Natural killer cell (primary cell): ENCODE measurements at regions not wholly inside any gene's neighbourhood (a gene's known extent, or its start where the extent isn't known, plus 50 kb on each side); places are given as distances from the start of the nearest gene placed in this dataset.

Source experiments
- ATAC-seq, 3 donors: fragments of 150-1000 bp in 2 of 3; fragments of 200-7000 bp in 1 of 3; cut with Tn5 transposase; 1 replicate in 1 of 3; 2 replicates in 2 of 3; pipeline ENCODE4 v1.10.0; 2021; ENCODE audit warnings: mild to moderate bottlenecking in 2 of 3, moderate library complexity in 2 of 3
- DNase-seq, 2 donors: peaks; one replicate each; pipeline versions ENCODE4 v3.0.0 to v3.0.0-alpha.2; 2013 to 2021; ENCODE audit warnings: mixed read lengths in 1 of 2
- H3K27ac ChIP-seq: one replicate; pipeline ENCODE4 v1.5.1; 2013; ENCODE audit warnings: mild to moderate bottlenecking, low read length
- H3K27me3 ChIP-seq: one replicate; pipeline ENCODE4 v1.6.1; 2013; ENCODE audit warnings: low read length; ENCODE audit not compliant: control insufficient read depth, insufficient read depth
- H3K36me3 ChIP-seq: one replicate; pipeline ENCODE4 v1.6.1; 2013; ENCODE audit warnings: low read length; ENCODE audit not compliant: control insufficient read depth, insufficient read depth
- H3K4me1 ChIP-seq: one replicate; pipeline ENCODE4 v1.6.1; 2013; ENCODE audit warnings: low read length; ENCODE audit not compliant: control insufficient read depth, insufficient read depth
- H3K4me3 ChIP-seq: one replicate; pipeline ENCODE4 v1.5.1; 2013; ENCODE audit warnings: low read length
- H3K9me3 ChIP-seq: one replicate; pipeline ENCODE4 v1.6.1; 2013; ENCODE audit warnings: low read length; ENCODE audit not compliant: control insufficient read depth, insufficient read depth
- H3K27ac Mint-ChIP-seq, 2 donors: one replicate each; pipeline ENCODE4 v1.8.0; 2022; ENCODE audit warnings: mild to moderate bottlenecking in 2 of 2, mixed read lengths in 2 of 2, moderate library complexity in 1 of 2
- H3K27me3 Mint-ChIP-seq, 2 donors: one replicate each; pipeline ENCODE4 v1.8.0; 2022; ENCODE audit warnings: low read depth in 2 of 2, mixed read lengths in 2 of 2
- H3K36me3 Mint-ChIP-seq: one replicate; pipeline ENCODE4 v1.8.0; 2022; ENCODE audit warnings: mixed read lengths
- H3K4me1 Mint-ChIP-seq, 2 donors: one replicate each; pipeline ENCODE4 v1.8.0; 2022; ENCODE audit warnings: mixed read lengths in 2 of 2
- H3K4me3 Mint-ChIP-seq: one replicate; pipeline ENCODE4 v1.8.0; 2022; ENCODE audit warnings: mild to moderate bottlenecking, moderate library complexity, mixed read lengths
- H3K9me3 Mint-ChIP-seq, 2 donors: one replicate each; pipeline ENCODE4 v1.8.0; 2022; ENCODE audit warnings: mixed read lengths in 2 of 2
- WGBS: methylation state at CpG from one replicate; pipeline ENCODE4 v1.1.7; 2013; ENCODE audit warnings: missing lambda C conversion rate; ENCODE audit not compliant: insufficient coverage; 5-methylcytosine and 5-hydroxymethylcytosine counted together
- intact Hi-C: fragments of 100-400 bp; cut with micrococcal nuclease; formaldehyde crosslinking; loops from one replicate; pipeline ENCODE4 v1.14.2; 2022
- TF ChIP-seq, protein P1 (sequence below): fragments of 200-600 bp; IDR thresholded peaks from one replicate; pipeline ENCODE4 v1.8.0; 2022; ENCODE audit warnings: antibody characterized with exemption

DNA sequence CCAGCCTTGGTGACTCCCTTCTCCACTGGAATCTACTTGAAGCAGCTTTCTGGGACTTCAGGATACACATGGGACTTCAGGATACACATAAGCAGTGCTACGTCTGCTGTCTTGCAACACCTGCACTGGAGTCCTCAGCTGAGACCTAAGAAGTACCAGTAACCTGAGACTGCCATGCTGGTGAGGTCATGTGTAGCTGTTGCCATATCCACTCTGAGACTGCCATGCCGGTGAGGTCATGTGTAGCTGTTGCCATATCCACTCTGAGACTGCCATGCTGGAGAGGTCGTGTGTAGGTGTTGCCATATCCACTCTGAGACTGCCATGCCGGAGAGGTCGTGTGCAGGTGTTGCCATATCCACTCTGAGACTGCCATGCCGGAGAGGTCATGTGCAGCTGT lies 937.9 kb downstream of the EFNB2 start:
- no peaks in the 10 kb centered on the region for H3K4me1 Mint-ChIP-seq
- no peak for DNase-seq
- Histone ChIP-seq H3K4me1 (no peaks in the 10 kb centered on the region), H3K4me3 (no peak overlapping the region), H3K36me3 (no peaks in the 10 kb centered on the region), H3K9me3 (no peaks in the 10 kb centered on the region), H3K27me3 (no peaks in the 10 kb centered on the region), H3K27ac (no peak overlapping the region)
- H3K27ac Mint-ChIP-seq: no peak overlapping the region
- intact Hi-C loops: no loop called here
- H3K9me3 Mint-ChIP-seq: peaks cover 14 to 17% of the 10 kb centered on the region in 2 donors
- no peaks in the 10 kb centered on the region for H3K36me3 Mint-ChIP-seq
- TF ChIP-seq, protein P1, sequence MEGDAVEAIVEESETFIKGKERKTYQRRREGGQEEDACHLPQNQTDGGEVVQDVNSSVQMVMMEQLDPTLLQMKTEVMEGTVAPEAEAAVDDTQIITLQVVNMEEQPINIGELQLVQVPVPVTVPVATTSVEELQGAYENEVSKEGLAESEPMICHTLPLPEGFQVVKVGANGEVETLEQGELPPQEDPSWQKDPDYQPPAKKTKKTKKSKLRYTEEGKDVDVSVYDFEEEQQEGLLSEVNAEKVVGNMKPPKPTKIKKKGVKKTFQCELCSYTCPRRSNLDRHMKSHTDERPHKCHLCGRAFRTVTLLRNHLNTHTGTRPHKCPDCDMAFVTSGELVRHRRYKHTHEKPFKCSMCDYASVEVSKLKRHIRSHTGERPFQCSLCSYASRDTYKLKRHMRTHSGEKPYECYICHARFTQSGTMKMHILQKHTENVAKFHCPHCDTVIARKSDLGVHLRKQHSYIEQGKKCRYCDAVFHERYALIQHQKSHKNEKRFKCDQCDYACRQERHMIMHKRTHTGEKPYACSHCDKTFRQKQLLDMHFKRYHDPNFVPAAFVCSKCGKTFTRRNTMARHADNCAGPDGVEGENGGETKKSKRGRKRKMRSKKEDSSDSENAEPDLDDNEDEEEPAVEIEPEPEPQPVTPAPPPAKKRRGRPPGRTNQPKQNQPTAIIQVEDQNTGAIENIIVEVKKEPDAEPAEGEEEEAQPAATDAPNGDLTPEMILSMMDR: no peak
- H3K4me3 Mint-ChIP-seq: no peak overlapping the region
- 86% methylated on average over 6 of the region's 6 CpGs for WGBS
- ATAC-seq: no peak
- H3K27me3 Mint-ChIP-seq: no peaks in the 10 kb centered on the region

DNA sequence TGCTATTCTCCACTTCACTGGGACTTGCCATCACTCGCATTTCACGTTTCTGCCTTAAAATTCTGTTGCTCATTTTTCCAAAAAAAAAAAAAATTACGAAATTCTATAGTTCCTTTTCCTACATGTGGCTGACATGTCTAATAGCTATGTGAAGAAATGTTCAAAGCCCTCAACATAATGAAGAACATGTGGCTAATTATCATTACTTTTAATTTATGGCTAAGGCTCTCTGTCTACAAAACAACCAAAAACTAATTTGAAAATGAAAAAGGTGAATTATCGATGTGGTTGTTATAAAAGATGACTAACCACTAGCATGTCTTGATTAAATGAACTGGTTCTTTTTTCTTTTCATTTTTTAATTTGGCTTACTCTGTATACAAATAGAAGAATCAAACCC lies 940.0 kb downstream of the EFNB2 start:
- 95% methylated on average over 2 of the region's 4 CpGs for WGBS
- no peak overlapping the region for H3K27ac Mint-ChIP-seq
- Histone ChIP-seq H3K36me3 (no peaks in the 10 kb centered on the region), H3K27me3 (no peaks in the 10 kb centered on the region), H3K4me3 (no peak overlapping the region), H3K9me3 (no peaks in the 10 kb centered on the region), H3K4me1 (no peaks in the 10 kb centered on the region), H3K27ac (no peak overlapping the region)
- ATAC-seq (no peak), DNase-seq (no peak)
- H3K36me3 Mint-ChIP-seq: no peaks in the 10 kb centered on the region
- H3K4me1 Mint-ChIP-seq: no peaks in the 10 kb centered on the region
- TF ChIP-seq, protein P1: no peak
- H3K27me3 Mint-ChIP-seq: no peaks in the 10 kb centered on the region
- H3K4me3 Mint-ChIP-seq: no peak overlapping the region
- intact Hi-C loops: no loop called here
- peaks cover 12 to 17% of the 10 kb centered on the region in 2 donors for H3K9me3 Mint-ChIP-seq

DNA sequence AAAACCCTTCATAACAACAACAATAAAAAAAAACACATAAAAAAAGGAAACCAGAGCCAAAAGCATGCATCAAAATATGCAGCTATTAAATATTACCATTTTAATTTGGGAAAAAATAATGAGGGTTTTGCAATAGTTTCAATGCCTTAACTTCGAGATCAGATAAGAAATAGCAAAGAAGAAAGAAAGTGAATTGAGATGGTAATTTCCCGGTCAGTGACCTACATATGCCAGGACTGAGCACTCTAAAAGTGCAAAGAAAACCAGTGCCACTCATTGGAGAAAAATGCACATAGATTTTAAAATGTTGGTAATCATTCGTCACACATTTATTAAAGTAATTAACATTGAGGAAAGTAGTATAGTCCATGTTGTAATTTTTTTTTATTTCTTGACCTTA lies 944.2 kb downstream of the EFNB2 start:
- Histone ChIP-seq H3K27me3 (no peaks in the 10 kb centered on the region), H3K4me3 (no peak overlapping the region), H3K36me3 (no peaks in the 10 kb centered on the region), H3K4me1 (no peaks in the 10 kb centered on the region), H3K9me3 (no peaks in the 10 kb centered on the region), H3K27ac (no peak overlapping the region)
- Mint-ChIP-seq H3K27ac (no peak overlapping the region), H3K9me3 (peaks cover 2 to 5% of the 10 kb centered on the region in 2 donors), H3K27me3 (no peaks in the 10 kb centered on the region), H3K4me3 (no peak overlapping the region), H3K36me3 (no peaks in the 10 kb centered on the region), H3K4me1 (no peaks in the 10 kb centered on the region)
- TF ChIP-seq, protein P1: no peak
- WGBS: 19% methylated on average over 2 of the region's 3 CpGs
- ATAC-seq (no peak), DNase-seq (no peak)
- intact Hi-C loops: no loop called here

DNA sequence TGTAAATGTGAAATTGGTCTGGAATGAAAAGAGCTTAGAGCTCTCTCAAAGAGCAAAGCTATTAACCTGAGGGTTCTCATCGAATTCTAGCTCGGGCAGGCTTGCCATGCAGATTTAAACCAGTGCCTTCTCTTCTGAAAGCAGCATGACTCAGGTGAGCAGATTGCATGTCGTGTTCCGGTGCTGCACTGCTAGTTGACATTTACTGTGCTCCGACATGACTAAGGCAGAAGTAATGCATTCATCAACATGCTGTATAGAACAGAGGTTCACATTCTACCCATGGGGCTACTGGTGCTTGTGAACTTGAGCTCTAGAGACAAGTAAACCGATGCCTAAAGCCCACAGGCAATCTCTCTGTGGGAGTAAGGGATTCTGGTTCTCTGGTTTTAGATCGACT lies 947.7 kb downstream of the EFNB2 start:
- TF ChIP-seq, protein P1: no peak
- Mint-ChIP-seq H3K9me3 (peaks cover 0 to 6% of the 10 kb centered on the region in 2 donors), H3K4me3 (no peak overlapping the region), H3K4me1 (no peaks in the 10 kb centered on the region), H3K27me3 (no peaks in the 10 kb centered on the region), H3K27ac (no peak overlapping the region), H3K36me3 (no peaks in the 10 kb centered on the region)
- intact Hi-C loops: no loop called here
- ATAC-seq: no peak
- Histone ChIP-seq H3K27ac (no peak overlapping the region), H3K27me3 (no peaks in the 10 kb centered on the region), H3K36me3 (no peaks in the 10 kb centered on the region), H3K4me3 (no peak overlapping the region), H3K9me3 (no peaks in the 10 kb centered on the region), H3K4me1 (no peaks in the 10 kb centered on the region)
- 76% methylated on average over 7 of the region's 7 CpGs for WGBS
- no peak for DNase-seq
